ENCODE measurements at regions not wholly inside any gene's neighbourhood (a gene's known extent, or its start where the extent isn't known, plus 50 kb on each side); places are given as distances from the start of the nearest gene placed in this dataset.

DNA sequence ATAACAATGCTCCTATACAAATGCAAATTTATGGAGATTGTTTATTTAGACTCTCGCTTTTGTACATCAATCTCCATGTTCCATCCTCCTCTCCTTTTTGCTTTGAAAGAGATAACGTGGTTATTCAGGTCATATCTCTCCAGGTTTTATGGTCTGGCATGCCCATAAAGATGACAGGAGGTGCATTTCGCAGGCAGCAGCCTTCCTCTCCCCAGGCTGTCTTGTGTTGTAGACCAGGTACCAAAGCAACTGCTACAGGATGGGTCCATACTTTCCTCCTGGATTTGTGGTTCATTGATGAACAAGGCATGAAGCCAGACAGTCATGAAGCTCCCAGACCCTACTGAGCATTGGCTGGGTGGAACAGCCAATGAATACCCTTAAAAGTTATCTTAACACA lies 400.2 kb upstream of the NPVF start:
- Histone ChIP-seq H2AFZ (ENCODE audit: low read length) (no peak overlapping the region), H3K4me2 (ENCODE audit: low read length) (no peak overlapping the region), H4K20me1 (ENCODE audit: insufficient read depth, low read length) (no peaks in the 10 kb centered on the region), H3K4me3 (ENCODE audit: low read depth, low read length, poor library complexity, severe bottlenecking) (no peak overlapping the region), H3K27ac (ENCODE audit: low read depth, low read length, poor library complexity, severe bottlenecking) (no peak overlapping the region), H3K9me2 (ENCODE audit: insufficient read depth, low read length) (no peaks in the 10 kb centered on the region), H3K36me3 (ENCODE audit: insufficient read depth, low read length) (no peaks in the 10 kb centered on the region), H3K9me3 (ENCODE audit: low read length) (no peaks in the 10 kb centered on the region), H3K4me1 (ENCODE audit: insufficient read depth, low read length, poor library complexity, severe bottlenecking) (peaks cover 14% of the 10 kb centered on the region), H3K79me2 (ENCODE audit: insufficient read depth, low read depth, low read length) (no peaks in the 10 kb centered on the region)
- CTCF ChIA-PET (ENCODE audit: unreplicated experiment) = no interaction called here
- intact Hi-C loops (cut with micrococcal nuclease; ENCODE audit: unreplicated experiment) = no loop called here
- no peak for DNase-seq (ENCODE audit: low spot score)
- TF ChIP-seq EZH2phosphoT487 (IDR thresholded peaks at IDR 0.05; ENCODE audit: borderline replicate concordance, low read depth, low read length) = no peak
- TF ChIP-seq, protein P1, sequence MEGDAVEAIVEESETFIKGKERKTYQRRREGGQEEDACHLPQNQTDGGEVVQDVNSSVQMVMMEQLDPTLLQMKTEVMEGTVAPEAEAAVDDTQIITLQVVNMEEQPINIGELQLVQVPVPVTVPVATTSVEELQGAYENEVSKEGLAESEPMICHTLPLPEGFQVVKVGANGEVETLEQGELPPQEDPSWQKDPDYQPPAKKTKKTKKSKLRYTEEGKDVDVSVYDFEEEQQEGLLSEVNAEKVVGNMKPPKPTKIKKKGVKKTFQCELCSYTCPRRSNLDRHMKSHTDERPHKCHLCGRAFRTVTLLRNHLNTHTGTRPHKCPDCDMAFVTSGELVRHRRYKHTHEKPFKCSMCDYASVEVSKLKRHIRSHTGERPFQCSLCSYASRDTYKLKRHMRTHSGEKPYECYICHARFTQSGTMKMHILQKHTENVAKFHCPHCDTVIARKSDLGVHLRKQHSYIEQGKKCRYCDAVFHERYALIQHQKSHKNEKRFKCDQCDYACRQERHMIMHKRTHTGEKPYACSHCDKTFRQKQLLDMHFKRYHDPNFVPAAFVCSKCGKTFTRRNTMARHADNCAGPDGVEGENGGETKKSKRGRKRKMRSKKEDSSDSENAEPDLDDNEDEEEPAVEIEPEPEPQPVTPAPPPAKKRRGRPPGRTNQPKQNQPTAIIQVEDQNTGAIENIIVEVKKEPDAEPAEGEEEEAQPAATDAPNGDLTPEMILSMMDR (conservative IDR thresholded peaks at IDR 0.05; ENCODE audit: low read length) = no peak
- POLR2A ChIA-PET = interaction anchor here (0.5 kb wide), 2 partner anchors 46 to 1235 kb away, joined by 3 read pairs; no protein-coding TSS in a partner anchor
- no TSS peak for BruUV-seq (replicated peaks)

- Histone ChIP-seq H3K27ac (ENCODE audit: low read depth, low read length, poor library complexity, severe bottlenecking) (no peak overlapping the region), H3K4me2 (ENCODE audit: low read length) (no peak overlapping the region), H4K20me1 (ENCODE audit: insufficient read depth, low read length) (no peaks in the 10 kb centered on the region), H3K4me3 (ENCODE audit: low read depth, low read length, poor library complexity, severe bottlenecking) (no peak overlapping the region), H3K9me2 (ENCODE audit: insufficient read depth, low read length) (no peaks in the 10 kb centered on the region), H2AFZ (ENCODE audit: low read length) (no peak overlapping the region), H3K4me1 (ENCODE audit: insufficient read depth, low read length, poor library complexity, severe bottlenecking) (no peaks in the 10 kb centered on the region), H3K36me3 (ENCODE audit: insufficient read depth, low read length) (no peaks in the 10 kb centered on the region), H3K79me2 (ENCODE audit: insufficient read depth, low read depth, low read length) (no peaks in the 10 kb centered on the region), H3K9me3 (ENCODE audit: low read length) (no peaks in the 10 kb centered on the region)
- CTCF ChIA-PET (ENCODE audit: unreplicated experiment) = no interaction called here
- intact Hi-C loops (cut with micrococcal nuclease; ENCODE audit: unreplicated experiment) = no loop called here
- no peak for DNase-seq (ENCODE audit: low spot score)
- TF ChIP-seq, protein P1 (conservative IDR thresholded peaks at IDR 0.05; ENCODE audit: low read length) = no peak
- TF ChIP-seq EZH2phosphoT487 (IDR thresholded peaks at IDR 0.05; ENCODE audit: borderline replicate concordance, low read depth, low read length) = no peak
- no TSS peak for BruUV-seq (replicated peaks)
- POLR2A ChIA-PET = no interaction called here
These were observed 404.3 kb upstream of the NPVF start for GRCh38 chr7:25632616-25633015.

DNA sequence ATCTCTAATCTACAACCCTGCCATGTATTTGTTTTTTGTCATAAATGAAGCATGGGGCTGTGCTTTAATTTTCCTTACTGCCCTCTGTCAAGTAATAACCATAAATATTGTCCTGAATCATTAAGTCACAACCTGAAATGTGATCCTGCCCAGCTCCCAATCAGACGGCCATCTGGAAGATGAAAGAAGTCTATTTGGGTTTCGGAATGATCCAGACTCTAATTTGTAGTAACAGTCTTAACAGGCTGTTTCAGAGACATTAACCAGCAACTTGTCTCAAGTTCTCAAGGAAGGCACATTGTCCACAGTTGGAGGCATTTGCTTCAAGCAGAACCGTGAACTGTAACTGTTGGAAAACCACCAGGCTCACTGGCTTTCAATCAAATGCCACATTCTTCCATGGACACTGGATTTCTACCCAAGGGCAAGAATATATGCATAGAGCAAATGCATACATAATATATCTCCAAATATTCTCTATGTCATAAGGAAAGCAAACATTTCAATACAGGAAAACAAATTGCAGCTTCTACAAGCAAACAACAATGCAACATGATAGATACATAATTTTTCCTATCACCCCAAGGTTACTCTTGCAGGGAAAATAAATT lies 405.2 kb upstream of the NPVF start:
- CTCF ChIA-PET (ENCODE audit: unreplicated experiment) = no interaction called here
- Histone ChIP-seq H3K27ac (ENCODE audit: low read depth, low read length, poor library complexity, severe bottlenecking) (no peak overlapping the region), H3K4me2 (ENCODE audit: low read length) (no peak overlapping the region), H3K36me3 (ENCODE audit: insufficient read depth, low read length) (no peaks in the 10 kb centered on the region), H3K9me3 (ENCODE audit: low read length) (no peaks in the 10 kb centered on the region), H2AFZ (ENCODE audit: low read length) (no peak overlapping the region), H3K79me2 (ENCODE audit: insufficient read depth, low read depth, low read length) (no peaks in the 10 kb centered on the region), H3K4me1 (ENCODE audit: insufficient read depth, low read length, poor library complexity, severe bottlenecking) (no peaks in the 10 kb centered on the region), H3K4me3 (ENCODE audit: low read depth, low read length, poor library complexity, severe bottlenecking) (no peak overlapping the region), H3K9me2 (ENCODE audit: insufficient read depth, low read length) (no peaks in the 10 kb centered on the region), H4K20me1 (ENCODE audit: insufficient read depth, low read length) (no peaks in the 10 kb centered on the region)
- TF ChIP-seq EZH2phosphoT487 (IDR thresholded peaks at IDR 0.05; ENCODE audit: borderline replicate concordance, low read depth, low read length) = no peak
- TF ChIP-seq, protein P1 (conservative IDR thresholded peaks at IDR 0.05; ENCODE audit: low read length) = no peak
- DNase-seq (ENCODE audit: low spot score) = no peak
- intact Hi-C loops (cut with micrococcal nuclease; ENCODE audit: unreplicated experiment) = no loop called here
- POLR2A ChIA-PET = no interaction called here
- no TSS peak for BruUV-seq (replicated peaks)

All from OCI-LY7 (cell line).